HG03108 (cell line): ENCODE measurements at regions not wholly inside any gene's neighbourhood (a gene's known extent, or its start where the extent isn't known, plus 50 kb on each side); places are given as distances from the start of the nearest gene placed in this dataset.

Experiments
- ATAC-seq: cut with Tn5 transposase; IDR thresholded peaks from one replicate; pipeline ENCODE4 v1.9.1; 2021; ENCODE audit warnings: moderate library complexity; ENCODE audit not compliant: unreplicated experiment

DNA sequence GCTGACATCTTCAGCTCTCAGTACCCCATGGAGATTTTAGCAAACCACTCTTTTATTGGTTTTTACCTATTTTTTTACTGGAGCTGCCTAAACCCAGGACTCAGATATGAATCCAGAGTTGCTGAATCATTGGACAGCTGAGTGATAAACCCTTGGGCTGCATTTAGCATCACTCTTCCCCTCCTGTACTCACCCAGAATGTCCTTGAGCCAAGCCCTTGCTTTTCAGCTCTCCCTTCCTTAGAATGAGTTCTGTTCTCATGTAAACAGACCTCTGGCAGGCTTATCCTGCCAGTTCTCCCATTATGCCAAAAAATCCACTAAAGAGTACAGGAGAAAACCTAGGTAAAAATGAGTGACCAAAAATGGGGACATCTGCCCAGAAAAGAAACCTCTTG lies 200.1 kb upstream of the POU2AF2 start:
- ATAC-seq = no peak

DNA sequence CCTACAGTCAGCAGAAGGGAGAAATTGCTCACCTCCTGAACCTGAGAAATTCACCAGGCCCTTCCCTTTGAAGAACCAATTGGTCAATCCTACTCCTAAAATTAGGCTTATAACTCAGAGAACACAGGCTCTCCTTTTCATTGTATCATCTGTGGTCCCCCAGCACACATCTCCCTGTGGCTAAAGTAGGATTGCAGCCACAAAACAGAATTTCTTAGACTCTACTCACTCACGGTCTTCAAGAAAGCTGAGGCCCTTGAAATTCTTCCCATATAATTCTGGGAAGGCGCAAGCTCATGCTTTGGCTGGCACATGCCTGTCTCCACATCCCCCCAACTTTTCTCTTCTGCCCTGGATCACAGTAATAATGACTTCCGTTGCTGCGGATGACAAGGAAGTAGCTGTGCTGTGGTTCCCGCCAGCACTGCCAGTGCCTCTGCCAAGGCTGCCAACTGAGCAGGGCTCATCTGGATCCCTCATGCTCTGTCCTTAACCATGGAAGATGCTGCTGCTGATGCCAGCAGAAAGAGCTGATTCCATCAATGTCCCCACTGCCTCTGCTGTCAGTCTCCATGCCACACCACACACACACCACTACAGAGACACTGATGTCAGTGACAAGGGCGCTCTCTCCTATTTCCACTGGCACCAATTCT lies 200.6 kb upstream of the POU2AF2 start:
- no peak for ATAC-seq

DNA sequence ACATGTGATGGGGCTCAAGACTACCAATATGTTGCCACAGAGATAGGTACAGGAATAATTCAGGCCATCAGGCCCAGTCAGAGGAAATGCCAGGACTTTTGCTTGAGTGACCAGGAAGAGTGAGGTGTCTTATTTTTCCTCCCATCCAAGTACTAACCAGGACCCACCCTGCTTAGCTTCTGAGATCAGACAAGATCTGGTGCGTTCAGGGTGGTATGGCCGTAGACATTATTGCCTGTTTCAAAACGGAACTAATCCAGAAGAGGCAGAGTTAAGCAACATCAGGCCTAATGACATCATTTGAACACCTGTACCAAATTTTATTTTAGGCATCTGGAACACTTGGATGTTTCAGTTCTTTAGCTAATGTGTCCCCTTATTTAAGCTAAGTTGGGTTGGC lies 205.5 kb upstream of the POU2AF2 start:
- no peak for ATAC-seq

DNA sequence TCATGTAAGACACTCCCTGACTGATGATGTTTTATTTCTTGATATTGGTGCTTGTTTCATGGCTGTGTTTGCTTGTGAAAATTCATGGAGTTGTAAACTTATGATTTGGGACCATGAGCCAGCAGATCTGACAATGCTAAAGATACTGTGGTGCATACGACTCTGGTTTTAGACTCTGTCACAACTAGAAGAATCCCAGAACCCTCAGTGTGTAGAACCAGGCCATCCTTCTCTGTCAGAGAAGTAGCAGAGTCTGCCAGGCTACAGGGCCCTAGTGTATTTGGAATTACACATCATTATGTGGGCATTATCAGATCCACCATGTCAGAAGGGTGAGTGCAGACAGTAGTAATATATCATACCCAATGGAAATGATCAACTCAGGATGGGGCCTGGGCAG lies 209.8 kb upstream of the POU2AF2 start:
- ATAC-seq = no peak

DNA sequence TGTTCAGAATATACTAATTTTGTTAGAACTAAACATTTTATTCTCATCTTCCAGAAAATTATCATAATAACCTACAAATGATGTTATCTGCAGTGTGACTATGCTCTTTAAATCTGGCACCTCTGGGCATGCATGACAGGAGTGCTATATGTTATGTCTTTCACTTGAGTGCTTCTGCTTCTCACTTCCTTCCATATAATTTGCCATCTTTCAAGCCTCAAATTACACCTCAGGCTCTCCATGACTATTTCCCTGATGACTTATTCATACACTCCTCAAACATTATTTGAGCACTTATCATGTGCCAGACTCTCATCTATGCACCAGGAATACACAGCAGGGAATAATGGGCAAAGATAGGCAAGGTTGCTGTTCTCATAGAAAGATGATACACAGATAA lies 219.3 kb upstream of the POU2AF2 start:
- ATAC-seq = no peak

DNA sequence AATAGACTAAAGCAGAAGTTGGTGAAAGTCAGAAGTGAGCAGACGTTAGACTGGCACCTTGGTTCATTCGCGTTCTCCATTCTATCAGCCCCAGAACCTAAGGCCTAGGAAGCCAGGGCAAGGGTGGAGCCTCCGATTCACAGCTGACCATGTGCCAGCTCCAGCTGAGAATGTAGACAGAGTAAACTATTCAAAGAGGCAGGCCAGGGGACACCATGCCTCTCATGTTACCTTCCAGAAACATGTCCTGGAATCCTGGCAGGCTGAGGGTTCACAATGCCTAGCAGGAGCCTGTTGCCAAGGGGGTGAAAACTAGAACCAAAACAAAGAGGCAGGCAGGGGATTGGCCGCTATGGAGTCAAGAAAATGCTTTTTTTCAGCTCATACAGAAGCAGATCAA lies 224.4 kb upstream of the POU2AF2 start:
- ATAC-seq = no peak

DNA sequence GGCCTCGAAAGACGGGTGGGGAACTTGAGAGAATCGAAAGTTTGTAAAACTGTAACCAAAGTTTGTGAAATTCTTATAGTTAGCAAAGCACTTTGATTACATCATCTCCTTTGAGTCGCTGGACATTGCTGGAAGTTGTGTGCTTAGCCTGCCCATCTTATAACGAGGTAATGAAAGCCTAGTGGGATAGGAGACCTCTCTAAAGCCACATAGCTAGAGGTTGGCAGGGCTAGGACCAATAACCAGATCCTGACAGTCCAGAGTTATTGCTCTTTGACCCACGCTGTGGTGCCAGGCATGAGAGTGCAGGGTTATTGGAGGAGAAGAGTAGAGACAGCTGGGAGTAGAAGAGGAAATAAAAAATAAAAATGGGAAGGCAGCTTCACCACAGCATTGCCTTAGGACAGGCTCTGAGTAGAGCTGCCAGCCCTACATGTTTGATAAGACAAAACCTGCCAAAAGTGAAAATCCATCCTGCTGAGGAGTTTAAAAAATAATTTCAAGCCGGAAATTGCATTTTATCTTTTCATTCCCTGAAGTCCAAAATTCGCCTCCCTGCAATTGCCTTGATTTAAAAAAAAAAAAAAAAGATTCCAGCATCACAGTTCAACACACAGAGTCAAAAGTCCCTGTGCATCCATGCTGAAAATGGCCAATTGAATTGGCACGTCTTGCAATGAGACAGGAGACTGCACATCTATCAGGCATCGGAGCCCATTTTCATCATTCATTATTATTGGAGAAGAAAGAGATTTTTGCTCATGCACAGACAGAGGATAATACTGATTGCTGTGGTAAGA lies 225.5 kb upstream of the POU2AF2 start:
- ATAC-seq = no peak

DNA sequence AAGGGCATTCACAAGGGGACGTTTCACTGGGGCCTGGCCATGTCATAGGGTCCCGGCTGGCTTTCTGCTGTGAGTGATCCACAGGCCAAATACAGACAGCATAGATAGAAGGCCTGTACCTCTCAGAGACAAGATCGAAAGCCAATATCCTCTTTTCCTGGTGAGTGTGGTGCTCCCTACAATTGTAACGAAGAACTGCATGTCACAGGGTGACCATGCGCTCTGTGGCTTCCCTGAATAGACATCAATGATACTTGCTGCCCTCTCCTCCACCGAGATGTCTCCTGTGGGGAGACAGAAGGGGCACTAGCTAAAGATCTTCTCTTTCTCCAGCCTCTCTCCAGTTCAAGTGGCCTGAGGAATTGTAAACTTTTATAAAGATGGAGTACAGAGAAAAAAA lies 226.1 kb upstream of the POU2AF2 start:
- ATAC-seq = no peak

DNA sequence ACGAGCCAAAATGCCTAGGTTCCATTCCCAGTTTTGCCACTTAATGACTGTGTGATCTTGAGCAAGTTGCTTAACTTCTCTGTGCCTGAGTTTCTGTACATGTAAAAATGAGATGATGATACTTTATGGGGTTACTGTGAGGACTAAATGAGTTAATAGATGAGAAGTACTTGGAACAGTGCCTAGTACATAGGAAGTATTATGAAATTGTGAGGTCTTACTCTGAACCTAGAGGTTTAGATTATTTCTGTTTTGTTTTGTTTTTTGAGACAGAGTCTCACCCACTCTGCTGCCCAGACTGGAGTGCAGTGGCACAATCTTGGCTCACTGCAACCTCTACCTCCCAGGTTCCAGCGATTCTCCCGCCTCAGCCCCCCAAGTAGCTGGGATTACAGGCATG lies 227.0 kb upstream of the POU2AF2 start:
- no peak for ATAC-seq

DNA sequence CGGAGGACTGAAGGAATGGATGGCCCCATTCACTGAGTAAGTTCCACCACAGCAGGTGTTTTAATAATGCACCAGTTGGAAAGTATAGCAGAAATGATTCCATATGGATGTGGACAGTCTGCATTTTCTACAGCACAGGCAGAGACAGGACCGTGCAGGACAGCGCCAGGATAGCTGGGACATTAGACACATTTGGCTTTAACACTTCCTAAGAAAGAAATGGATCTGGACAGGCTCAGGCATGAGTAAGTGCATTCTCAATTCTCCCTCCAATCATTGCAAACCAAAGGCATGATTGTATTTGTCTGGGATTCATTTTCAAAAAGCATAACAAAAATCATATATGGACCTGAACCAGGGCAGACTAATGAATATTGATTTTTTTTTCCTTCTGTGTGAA lies 233.0 kb upstream of the POU2AF2 start:
- ATAC-seq = no peak

DNA sequence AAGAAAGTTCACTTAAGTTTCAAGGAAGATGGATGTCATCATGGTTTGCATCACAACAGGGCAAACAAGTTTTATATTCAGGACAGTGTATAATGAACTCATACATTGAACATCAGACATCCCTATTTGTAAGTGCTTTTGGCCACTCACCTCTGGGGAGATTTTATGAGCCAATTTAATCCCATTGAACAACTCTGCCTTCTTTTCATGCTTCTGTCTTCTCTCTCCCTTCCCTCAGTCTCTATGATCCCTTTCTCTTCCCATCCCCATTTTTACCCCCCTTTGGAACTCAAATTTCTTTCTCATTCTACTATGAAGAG lies 234.3 kb upstream of the POU2AF2 start:
- no peak for ATAC-seq

DNA sequence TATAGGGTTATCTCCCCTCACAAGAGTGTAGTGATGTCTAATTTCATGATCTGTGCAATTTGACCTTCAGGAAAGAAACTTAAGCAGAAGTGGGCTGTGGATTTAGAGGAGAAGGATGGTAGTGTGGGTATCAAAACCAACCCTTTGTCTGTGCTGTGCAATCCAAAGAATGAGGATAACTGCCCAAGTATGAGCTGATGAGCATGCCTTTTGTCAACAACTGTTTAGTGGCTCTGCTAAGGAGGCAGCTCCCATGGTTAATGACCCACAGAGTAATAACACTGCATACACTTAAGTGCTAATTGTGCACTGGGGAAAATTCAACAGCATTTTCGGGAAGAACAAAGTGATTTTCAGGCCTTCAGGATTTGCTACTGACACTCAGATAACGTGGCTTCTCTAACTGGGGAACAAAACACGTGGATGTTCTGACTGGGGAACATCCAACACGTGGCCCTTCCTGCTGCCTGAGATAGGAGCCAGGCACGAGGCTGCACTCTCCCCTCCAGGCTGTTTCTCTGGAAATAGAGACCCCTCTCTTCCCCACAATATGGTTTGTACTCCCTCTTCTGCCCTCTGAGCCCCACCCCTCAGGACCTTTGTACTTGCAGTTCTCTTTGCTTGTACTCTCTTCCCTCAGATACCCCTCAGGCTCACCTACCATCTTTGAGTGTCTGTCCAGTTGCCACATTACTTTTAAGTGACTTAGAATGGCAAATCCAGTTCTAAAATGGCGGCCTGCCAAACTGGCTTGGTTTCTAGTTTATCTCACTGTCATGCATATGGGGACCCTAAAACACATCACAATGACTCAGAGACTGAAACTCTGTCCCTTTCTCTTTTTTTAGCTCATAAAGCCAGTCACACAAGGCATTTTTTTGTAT lies 234.9 kb upstream of the POU2AF2 start:
- ATAC-seq = no peak

DNA sequence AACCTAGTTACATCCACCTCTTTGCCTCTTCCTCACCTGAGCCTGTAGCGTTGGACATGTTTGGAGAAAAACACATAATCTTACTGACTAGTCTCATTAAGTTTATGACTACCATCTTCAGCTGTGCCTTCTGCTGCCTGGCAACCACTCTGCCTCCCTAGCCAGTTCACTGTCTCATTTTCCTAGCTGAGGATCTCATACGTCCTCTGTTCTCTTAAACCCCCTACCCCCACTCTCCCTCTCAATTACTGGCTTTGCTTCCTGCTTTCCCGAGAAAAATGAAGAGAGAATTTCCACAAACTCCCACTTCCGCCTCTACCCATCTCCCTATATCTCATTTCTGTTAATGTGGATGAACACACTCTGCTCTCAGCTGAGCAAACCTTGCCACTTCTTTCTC lies 239.3 kb upstream of the POU2AF2 start:
- no peak for ATAC-seq

DNA sequence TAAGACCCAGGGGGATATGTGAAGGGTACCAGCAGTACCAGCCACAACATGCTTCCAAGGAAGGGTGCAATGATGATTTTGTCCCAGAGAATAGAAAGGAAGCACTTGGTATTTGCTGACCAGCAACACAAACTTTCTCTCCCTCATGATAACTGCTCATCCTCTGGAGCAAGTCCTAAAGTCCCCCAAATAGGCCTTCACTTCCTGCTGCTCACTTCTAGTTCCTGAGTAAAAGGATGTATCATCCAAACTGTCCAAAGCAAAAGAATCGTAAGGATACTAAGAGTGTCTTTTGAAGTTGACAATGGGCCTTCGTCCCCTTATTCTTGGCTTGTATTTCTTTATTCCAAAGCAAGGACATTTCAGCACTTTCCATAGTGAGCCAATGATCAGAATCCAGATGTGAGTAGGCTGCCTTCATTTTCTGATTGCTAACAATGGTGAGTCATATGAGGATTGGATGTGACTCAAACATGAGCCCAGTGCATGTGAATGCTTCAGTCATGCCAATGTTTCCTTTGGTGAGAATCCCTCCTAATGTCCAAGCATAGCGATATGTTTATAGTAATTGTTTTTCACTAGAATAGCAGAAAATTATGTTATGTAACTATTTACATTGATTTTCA lies 243.4 kb upstream of the POU2AF2 start:
- ATAC-seq = no peak

DNA sequence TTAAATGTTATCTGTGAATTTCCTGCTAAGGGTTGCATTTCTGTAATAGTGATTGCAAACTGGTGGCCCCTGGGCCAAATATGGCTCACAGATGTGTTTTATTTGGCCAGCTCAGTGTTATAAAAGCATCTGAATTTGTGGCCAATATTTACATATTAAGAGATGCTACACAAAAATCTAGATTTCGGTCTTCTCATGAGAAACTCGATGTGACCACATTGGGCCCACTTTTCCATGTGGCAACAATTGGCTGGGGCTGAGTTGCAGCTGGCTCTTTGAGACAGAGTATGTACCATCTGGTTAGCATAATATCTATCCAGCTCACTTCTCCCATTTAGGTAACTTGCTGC lies 244.5 kb upstream of the POU2AF2 start:
- no peak for ATAC-seq

DNA sequence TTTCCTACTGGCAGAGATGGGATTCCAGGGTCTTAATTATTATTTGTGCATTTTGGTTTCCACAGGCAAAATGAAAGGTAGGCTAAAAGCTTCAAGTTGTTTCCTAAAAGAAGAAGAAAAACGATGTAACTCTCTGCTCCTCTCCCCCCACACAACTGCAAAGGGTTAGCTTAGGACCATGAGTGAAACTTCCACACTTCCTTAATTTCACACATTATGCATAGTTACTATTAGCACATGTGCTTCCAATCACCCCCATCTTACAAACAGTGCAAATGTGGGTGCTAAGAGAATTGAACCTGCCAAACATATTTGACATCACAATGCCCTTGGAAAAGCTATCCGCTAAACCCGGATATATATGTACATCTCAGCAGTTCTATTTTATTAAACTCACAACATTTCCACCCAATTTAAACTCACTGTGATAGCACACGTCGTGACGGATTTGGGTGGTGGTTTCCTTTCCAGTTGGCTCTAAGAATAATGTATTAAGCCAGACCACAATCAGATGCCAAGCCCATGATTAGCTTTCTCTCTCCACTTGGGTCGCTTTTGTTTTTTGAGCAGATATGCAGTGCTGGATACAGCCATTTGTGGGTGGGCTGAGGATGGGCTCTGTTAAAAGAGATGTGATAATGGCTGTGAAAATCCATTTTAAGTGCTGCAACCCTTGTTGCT lies 245.0 kb upstream of the POU2AF2 start:
- ATAC-seq = no peak

DNA sequence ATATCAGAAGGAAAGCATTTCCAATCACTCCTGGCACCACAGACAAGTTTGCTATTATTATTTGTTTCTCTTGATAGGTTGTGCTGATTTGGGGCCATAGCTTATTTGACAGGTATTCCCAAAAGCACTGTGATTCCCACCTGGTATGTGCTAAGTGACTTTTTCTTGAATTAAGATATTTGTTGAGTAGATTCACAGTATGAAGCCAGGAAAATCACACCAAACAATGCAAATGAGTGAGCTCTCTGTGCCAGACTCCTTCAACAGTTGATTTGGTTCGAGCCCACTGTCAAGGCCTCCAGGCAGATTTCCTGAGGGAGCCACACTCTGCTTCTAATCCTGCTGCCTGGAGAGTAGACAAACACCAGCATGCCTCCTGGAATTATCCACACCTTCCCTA lies 253.0 kb upstream of the POU2AF2 start:
- no peak for ATAC-seq

DNA sequence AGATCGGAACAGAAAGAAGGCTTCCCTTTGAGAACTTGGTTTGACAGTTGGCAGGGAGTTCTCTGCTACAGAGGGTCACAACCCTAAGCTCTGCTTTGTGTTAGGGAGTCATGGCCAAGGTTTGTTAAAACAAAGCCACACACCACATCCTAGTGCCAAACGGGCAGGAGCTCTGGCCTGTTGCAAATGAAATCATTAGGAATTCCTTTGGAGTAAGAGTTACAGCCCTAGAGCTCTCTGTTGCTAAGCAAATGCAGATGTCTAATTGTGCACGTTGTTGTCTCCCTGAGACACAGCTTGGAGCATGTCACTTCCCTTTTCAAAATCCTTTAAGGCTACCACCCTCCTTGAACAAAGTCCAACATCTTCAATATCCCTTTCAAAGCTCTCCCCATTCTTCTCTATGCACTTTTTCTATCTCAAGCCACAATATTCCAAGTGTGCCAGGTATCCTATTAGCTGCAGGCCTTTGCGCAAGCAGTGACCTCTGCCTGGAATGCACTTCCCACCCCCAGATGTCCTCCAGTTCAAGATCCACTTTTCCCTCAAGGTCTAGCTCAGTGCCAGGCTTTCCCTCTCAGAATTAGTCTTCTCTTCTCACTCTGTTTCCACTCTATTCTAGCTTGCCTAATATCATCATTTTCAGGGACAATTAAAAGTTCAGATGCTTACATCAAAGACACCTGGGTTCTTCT lies 253.7 kb upstream of the POU2AF2 start:
- no peak for ATAC-seq

DNA sequence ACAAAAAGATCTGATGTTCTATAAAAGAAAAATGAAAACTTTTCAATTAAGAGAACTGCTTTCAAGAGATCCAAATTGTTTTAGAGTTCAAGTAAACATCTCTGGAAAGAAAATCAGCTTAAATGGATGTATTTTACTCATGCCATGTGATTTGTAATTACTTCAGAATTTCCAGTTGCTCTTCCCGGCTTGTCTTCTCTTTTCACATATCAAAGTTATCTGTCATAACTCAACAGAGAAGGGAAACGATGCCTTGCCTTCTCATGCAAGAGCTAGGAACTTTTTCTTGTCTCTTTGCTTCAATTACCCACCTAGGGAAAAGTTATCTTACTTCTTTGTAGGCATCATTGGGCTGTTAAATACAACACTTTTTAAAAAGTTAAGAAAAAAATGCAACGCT lies 255.2 kb upstream of the POU2AF2 start:
- ATAC-seq = no peak

DNA sequence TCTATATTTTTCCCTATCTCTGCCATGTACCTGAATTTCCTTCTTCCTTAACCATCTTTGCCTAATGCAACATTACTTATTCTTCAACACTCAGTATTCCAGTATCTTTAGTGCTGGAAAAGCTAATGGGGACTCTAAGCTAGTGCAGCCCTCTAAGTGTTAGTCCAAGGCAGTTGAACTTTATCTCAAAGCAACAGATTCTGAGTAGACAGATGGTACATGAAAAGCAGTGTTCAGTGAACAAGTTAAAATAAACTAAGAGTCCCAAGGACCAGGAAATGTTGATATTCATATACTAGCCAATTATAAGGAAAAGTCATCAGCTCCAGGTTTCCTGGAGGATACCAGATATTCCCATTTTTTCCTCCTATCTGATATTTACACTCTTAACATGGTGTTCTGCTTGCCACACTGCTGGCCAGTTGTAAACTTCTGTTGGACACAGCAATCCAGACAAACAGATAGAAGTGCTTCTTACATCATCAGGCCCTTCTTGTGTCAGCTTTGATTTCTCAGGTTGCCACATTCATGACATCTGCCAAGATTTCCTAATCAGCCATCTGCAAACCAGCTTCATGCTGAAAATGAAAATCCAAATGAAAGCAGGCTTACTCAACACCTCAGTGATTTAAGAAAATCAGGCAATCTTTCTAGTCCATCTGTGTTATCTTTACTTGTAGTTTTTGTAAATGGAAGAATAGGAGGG lies 255.9 kb upstream of the POU2AF2 start:
- ATAC-seq = no peak
